Immature natural killer cell (primary cell): ENCODE measurements at regions not wholly inside any gene's neighbourhood (a gene's known extent, or its start where the extent isn't known, plus 50 kb on each side); places are given as distances from the start of the nearest gene placed in this dataset.

ENCODE experiments used
- DNase-seq, 3 donors: peaks; one replicate each; pipeline ENCODE4 v3.0.0; 2022; ENCODE audit warnings: mixed read lengths in 1 of 3
- H3K27ac Mint-ChIP-seq, 6 donors: one replicate each; pipeline ENCODE4 v1.8.0; 2020; ENCODE audit warnings: mixed read lengths in 6 of 6, mild to moderate bottlenecking in 5 of 6, inconsistent platforms in 4 of 6, moderate library complexity in 3 of 6
- H3K27me3 Mint-ChIP-seq, 3 donors: one replicate each; pipeline ENCODE4 v1.8.0; 2020 to 2021; ENCODE audit warnings: low read depth in 3 of 3, mild to moderate bottlenecking in 3 of 3, mixed read lengths in 3 of 3, moderate library complexity in 3 of 3, inconsistent platforms in 1 of 3
- H3K36me3 Mint-ChIP-seq, 3 donors: one replicate each; pipeline ENCODE4 v1.8.0; 2020; ENCODE audit warnings: mixed read lengths in 3 of 3, inconsistent platforms in 2 of 3, mild to moderate bottlenecking in 2 of 3
- H3K4me1 Mint-ChIP-seq, 2 donors: one replicate each; pipeline ENCODE4 v1.8.0; 2020; ENCODE audit warnings: inconsistent platforms in 2 of 2, mild to moderate bottlenecking in 2 of 2, mixed read lengths in 2 of 2, moderate library complexity in 1 of 2
- H3K4me3 Mint-ChIP-seq, 5 donors: one replicate each; pipeline ENCODE4 v1.8.0; 2020; ENCODE audit warnings: mild to moderate bottlenecking in 5 of 5, mixed read lengths in 5 of 5, inconsistent platforms in 3 of 5, moderate library complexity in 3 of 5
- H3K9me3 Mint-ChIP-seq, 6 donors: one replicate each; pipeline ENCODE4 v1.8.0; 2020; ENCODE audit warnings: mild to moderate bottlenecking in 6 of 6, mixed read lengths in 6 of 6, inconsistent platforms in 4 of 6, moderate library complexity in 3 of 6

GRCh38 chr5:74063821-74064220 is 437.8 kb downstream of the ARHGEF28 start:
- H3K4me3 Mint-ChIP-seq, result no peak overlapping the region
- peaks cover 0 to 2% (median 0%) of the 10 kb centered on the region in 3 donors for H3K27me3 Mint-ChIP-seq
- no peaks in the 10 kb centered on the region for H3K4me1 Mint-ChIP-seq
- no peaks in the 10 kb centered on the region for H3K36me3 Mint-ChIP-seq
- H3K27ac Mint-ChIP-seq, result no peak overlapping the region
- no peak for DNase-seq
- no peaks in the 10 kb centered on the region for H3K9me3 Mint-ChIP-seq

- H3K27ac Mint-ChIP-seq, result no peak overlapping the region
- peaks cover 0 to 2% (median 0%) of the 10 kb centered on the region in 3 donors for H3K27me3 Mint-ChIP-seq
- no peak for DNase-seq
- H3K36me3 Mint-ChIP-seq, result no peaks in the 10 kb centered on the region
- H3K4me1 Mint-ChIP-seq, result no peaks in the 10 kb centered on the region
- H3K9me3 Mint-ChIP-seq, result no peaks in the 10 kb centered on the region
- no peak overlapping the region for H3K4me3 Mint-ChIP-seq
Measured at GRCh38 chr5:74063346-74063745, 437.4 kb downstream of the ARHGEF28 start.

DNA sequence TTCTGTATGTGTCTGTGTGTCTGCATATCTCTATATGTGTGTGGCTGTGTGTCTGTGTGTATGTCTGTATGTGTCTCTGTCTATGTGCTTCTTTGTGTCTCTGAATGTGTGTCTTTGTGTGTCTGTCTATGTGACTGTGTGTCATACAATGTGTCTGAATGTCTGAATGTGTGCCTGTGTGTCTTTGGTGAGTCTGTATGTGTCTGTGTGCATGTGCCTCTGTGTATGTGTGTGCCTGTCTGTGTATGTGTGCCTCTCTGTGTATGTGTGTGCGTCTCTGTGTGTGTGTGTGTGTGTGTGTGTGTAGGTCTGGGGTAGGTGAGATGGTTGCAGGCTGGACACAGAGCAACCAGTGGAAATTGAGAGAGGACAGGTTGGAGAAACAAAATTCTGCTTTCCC is 435.3 kb downstream of the ARHGEF28 start:
- no peak overlapping the region for H3K4me3 Mint-ChIP-seq
- H3K4me1 Mint-ChIP-seq, result peaks cover 0 to 3% of the 10 kb centered on the region in 2 donors
- H3K27ac Mint-ChIP-seq, result no peak overlapping the region
- peaks cover 0 to 3% (median 0%) of the 10 kb centered on the region in 6 donors for H3K9me3 Mint-ChIP-seq
- H3K27me3 Mint-ChIP-seq, result peaks cover 0 to 4% (median 0%) of the 10 kb centered on the region in 3 donors
- H3K36me3 Mint-ChIP-seq, result no peaks in the 10 kb centered on the region
- no peak for DNase-seq

DNA sequence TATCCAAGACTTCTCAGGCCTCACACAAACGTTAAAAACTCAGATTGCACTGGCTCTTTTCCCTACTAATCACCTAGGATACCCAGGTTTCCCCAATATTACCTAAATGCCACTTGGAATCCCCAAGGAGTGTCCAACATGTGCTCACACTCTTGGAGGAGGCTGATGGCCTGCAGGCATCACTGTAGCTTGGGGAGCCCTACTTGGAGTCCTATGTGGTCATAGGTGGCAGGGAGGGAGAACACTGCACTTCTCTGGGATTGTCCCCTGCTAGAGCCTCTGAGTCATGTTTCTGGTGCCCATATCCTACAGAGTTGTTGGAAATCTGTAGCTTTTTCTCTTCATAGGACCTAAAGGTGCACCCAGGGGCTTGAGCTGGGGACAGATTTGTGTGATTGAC is 433.7 kb downstream of the ARHGEF28 start:
- DNase-seq, result no peak
- peaks cover 0 to 3% (median 0%) of the 10 kb centered on the region in 6 donors for H3K9me3 Mint-ChIP-seq
- H3K27ac Mint-ChIP-seq, result no peak overlapping the region
- no peak overlapping the region for H3K4me3 Mint-ChIP-seq
- no peaks in the 10 kb centered on the region for H3K36me3 Mint-ChIP-seq
- peaks cover 2 to 7% (median 4%) of the 10 kb centered on the region in 3 donors for H3K27me3 Mint-ChIP-seq
- H3K4me1 Mint-ChIP-seq, result peaks cover 0 to 4% of the 10 kb centered on the region in 2 donors

DNA sequence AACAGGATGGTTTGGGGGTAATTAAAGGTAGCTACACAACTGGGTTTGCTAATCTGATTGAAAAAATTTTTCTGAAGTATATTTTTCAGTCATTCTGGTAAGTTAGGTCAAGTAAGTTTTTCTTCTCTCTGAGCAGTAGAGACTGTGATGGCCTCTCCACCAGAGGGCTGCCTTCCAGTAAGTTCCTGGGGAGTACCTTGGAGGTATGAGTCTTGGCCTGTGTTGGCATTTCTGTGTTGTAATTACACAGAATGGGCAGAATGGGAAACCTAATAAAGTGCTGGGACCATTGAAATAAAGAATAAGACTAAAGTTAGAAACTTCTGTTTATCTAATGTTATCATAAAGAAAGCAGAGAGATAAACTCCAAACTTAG is 430.8 kb downstream of the ARHGEF28 start:
- H3K4me1 Mint-ChIP-seq, result peaks cover 0 to 4% of the 10 kb centered on the region in 2 donors
- H3K9me3 Mint-ChIP-seq, result peaks cover 0 to 3% (median 0%) of the 10 kb centered on the region in 6 donors
- H3K4me3 Mint-ChIP-seq, result no peak overlapping the region
- no peak overlapping the region for H3K27ac Mint-ChIP-seq
- DNase-seq, result no peak
- H3K27me3 Mint-ChIP-seq, result peaks cover 2 to 7% (median 4%) of the 10 kb centered on the region in 3 donors
- H3K36me3 Mint-ChIP-seq, result no peaks in the 10 kb centered on the region

DNA sequence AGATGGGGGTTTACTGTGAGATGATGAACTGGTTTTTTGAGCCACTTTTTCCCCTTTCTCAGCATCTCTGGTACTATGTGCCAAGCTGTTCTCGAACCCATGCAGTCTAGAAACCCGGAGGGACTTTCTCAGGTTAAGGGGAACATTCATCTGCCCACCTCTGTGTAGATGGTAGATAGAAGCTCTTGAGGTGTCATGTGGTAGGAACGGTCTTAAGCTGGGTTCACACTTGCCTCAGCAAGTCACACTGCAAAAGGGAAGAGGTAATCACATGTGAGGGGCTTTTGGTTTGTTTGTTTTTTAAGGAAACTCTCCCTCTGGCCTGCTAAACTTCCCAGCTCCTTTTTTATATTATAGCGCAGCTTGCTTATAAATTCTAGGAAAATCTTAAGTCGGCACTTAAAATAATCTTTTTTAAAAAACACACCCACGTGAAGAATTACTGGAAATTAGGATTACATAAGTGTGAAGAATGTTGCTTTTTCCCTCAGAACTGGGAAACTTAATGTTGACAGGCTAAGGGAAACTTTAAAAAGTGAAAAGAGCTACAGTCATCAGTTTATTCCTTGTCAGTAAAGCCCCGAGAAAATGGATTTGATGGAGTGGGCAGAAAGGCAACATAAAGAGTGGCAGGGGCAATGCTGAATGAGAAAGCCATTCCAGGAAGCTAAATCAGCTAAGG is 430.3 kb downstream of the ARHGEF28 start:
- Mint-ChIP-seq H3K36me3 (no peaks in the 10 kb centered on the region), H3K27me3 (peaks cover 2 to 7% (median 4%) of the 10 kb centered on the region in 3 donors), H3K27ac (peak overlapping the region in 1 of 6 donors; percentile 33), H3K9me3 (peaks cover 0 to 3% (median 0%) of the 10 kb centered on the region in 6 donors), H3K4me3 (no peak overlapping the region), H3K4me1 (peaks cover 0 to 4% of the 10 kb centered on the region in 2 donors)
- DNase-seq, result no peak

DNA sequence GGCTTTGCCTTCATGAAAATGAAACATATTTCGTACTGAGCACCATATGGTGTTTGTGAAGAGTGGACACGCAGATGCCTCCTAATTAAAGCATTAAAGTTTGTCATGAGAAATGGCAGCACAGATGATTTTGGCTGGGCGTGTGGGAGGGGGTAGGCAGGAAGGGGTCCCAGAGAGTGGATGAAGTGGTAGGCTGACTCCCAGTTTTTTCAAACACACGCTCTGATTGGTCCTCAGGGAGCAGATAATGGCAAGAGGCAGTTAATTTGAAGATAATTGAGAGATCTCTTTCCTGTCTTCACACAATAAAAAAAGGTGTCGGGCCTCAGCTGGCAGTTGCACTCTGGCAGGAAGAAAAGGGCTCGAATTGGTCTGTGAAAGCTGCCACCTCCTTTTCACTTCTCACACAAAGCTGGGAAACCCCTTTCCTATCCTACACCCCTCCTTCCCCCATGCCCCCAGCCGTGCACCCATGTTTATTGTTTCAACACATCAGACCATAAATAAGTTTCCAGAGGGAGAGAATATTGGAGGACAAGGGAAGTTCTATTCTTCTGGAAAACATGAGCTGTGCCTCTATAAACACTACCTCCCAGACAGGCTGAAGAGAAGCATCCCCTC is 429.6 kb downstream of the ARHGEF28 start:
- Mint-ChIP-seq H3K4me3 (no peak overlapping the region), H3K4me1 (peaks cover 0 to 4% of the 10 kb centered on the region in 2 donors), H3K27ac (peak overlapping the region in 3 of 6 donors; percentile 33 to 46 (median 35)), H3K9me3 (peaks cover 0 to 3% (median 0%) of the 10 kb centered on the region in 6 donors), H3K27me3 (peaks cover 2 to 7% (median 4%) of the 10 kb centered on the region in 3 donors), H3K36me3 (no peaks in the 10 kb centered on the region)
- no peak for DNase-seq

DNA sequence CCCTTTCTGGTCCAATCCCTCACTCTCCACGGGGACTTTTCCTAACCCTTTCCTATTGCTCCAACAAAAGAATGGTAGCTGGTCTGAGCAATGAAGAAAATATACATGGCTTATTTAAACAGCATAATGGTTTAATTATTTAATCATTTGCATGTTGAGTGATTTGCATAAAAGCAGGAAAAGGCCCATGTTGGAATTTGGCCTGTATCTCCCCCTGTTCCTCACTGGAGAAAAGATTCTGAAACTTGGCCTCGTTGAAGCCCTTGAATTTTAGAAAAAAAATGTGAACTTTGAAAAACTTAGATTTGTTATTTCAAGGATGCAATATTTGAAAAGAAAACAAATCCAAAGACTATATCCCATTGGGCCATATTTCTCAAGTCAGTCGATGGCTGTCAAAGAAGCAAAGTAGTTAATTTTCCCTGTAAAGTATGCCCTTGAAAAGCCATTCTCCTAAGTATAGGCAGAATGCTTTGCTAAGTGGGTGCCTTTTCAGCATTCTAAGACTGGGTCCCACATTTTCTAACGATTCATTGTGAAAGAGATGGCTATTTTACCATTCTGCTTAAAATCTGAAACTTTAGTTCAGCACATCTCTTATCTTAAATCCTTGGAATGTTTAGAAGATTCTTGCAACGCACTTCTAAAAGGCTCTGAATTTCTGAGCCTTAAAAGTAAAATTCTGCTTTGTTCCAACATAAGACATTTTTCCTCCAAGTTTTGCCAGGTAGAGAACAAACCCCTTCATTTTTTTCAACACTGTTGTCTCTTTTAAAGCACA is 428.8 kb downstream of the ARHGEF28 start:
- Mint-ChIP-seq H3K4me1 (peaks cover 0 to 4% of the 10 kb centered on the region in 2 donors), H3K9me3 (peaks cover 0 to 3% (median 0%) of the 10 kb centered on the region in 6 donors), H3K27ac (no peak overlapping the region), H3K36me3 (no peaks in the 10 kb centered on the region), H3K4me3 (no peak overlapping the region), H3K27me3 (peaks cover 2 to 7% (median 4%) of the 10 kb centered on the region in 3 donors)
- no peak for DNase-seq

DNA sequence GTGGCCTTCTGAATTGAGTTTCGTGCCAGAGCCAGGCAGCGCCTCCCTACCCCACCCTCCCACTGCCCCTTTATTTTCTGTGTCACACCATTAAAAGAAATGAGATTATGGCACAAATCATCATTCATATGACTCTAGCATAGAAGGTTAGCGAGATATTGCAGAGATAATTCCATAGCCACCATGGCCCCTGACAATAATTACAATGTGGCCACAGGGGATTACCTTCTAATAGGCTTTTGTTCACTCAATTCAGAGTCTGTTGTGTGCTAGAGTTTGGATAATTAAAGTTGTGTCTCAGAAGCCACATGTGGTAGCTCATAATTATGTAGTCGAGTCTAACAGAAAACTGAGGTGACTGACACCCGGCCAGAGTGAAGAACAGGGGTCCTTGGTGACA is 428.1 kb downstream of the ARHGEF28 start:
- Mint-ChIP-seq H3K4me1 (peaks cover 0 to 4% of the 10 kb centered on the region in 2 donors), H3K36me3 (no peaks in the 10 kb centered on the region), H3K9me3 (peaks cover 0 to 3% (median 0%) of the 10 kb centered on the region in 6 donors), H3K27me3 (peaks cover 2 to 5% (median 4%) of the 10 kb centered on the region in 3 donors), H3K27ac (no peak overlapping the region), H3K4me3 (no peak overlapping the region)
- DNase-seq, result no peak

GRCh38 chr5:74052441-74053221 is 426.6 kb downstream of the ARHGEF28 start:
- Mint-ChIP-seq H3K27ac (no peak overlapping the region), H3K4me3 (no peak overlapping the region), H3K27me3 (peaks cover 2 to 5% (median 4%) of the 10 kb centered on the region in 3 donors), H3K36me3 (no peaks in the 10 kb centered on the region), H3K9me3 (peaks cover 0 to 3% (median 0%) of the 10 kb centered on the region in 6 donors), H3K4me1 (peaks cover 0 to 4% of the 10 kb centered on the region in 2 donors)
- no peak for DNase-seq

DNA sequence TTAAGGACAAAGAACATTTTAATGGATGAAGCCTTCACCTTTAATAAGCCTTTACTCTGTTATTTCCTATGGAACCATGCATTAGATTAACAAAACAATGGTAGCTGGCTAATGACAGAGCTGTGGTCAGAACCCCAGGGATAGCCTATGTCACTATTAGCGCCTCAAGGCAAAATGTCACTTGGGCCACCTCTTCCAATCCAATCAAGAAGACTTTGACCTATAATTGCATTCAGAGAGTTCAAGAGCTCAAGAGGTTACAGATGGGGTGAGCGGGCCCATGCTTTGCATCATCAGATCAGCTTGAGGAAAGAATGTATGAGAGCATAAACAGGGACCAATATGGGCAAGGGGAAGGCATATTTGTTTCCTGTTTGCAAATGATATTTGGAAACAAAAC is 425.1 kb downstream of the ARHGEF28 start:
- no peaks in the 10 kb centered on the region for H3K36me3 Mint-ChIP-seq
- no peaks in the 10 kb centered on the region for H3K9me3 Mint-ChIP-seq
- DNase-seq, result no peak
- no peaks in the 10 kb centered on the region for H3K4me1 Mint-ChIP-seq
- H3K27me3 Mint-ChIP-seq, result peaks cover 1 to 4% (median 1%) of the 10 kb centered on the region in 3 donors
- no peak overlapping the region for H3K4me3 Mint-ChIP-seq
- no peak overlapping the region for H3K27ac Mint-ChIP-seq

DNA sequence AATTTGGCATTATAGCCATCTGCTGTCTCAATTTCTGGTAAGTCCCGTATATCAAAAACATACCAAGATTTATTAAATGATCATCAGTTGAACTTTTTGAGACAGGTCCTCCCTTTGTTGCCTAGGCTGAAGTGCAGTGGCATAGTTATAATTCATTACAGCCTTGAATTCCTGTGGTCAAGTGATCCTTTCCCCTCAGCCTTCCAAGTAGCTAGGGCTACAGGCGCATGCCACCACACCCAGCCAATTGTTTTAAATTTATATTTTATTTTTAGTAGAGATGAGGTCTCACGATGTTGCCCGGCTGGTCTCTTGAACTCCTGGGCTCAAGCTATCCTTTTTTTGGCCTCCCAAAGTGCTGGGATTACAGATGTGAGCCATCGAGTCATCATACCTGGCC is 418.9 kb downstream of the ARHGEF28 start:
- H3K36me3 Mint-ChIP-seq, result no peaks in the 10 kb centered on the region
- H3K27ac Mint-ChIP-seq, result no peak overlapping the region
- DNase-seq, result no peak
- H3K4me1 Mint-ChIP-seq, result no peaks in the 10 kb centered on the region
- H3K27me3 Mint-ChIP-seq, result peaks cover 0 to 3% (median 2%) of the 10 kb centered on the region in 3 donors
- H3K4me3 Mint-ChIP-seq, result no peak overlapping the region
- no peaks in the 10 kb centered on the region for H3K9me3 Mint-ChIP-seq

- Mint-ChIP-seq H3K4me1 (no peaks in the 10 kb centered on the region), H3K36me3 (no peaks in the 10 kb centered on the region), H3K4me3 (no peak overlapping the region), H3K27ac (no peak overlapping the region), H3K27me3 (peaks cover 0 to 3% (median 2%) of the 10 kb centered on the region in 3 donors), H3K9me3 (no peaks in the 10 kb centered on the region)
- no peak for DNase-seq
Measured at GRCh38 chr5:74042959-74043358, 417.0 kb downstream of the ARHGEF28 start.
